Retinal pigment epithelial cell (primary cell): ENCODE measurements at regions not wholly inside any gene's neighbourhood (a gene's known extent, or its start where the extent isn't known, plus 50 kb on each side); places are given as distances from the start of the nearest gene placed in this dataset.

Experiments
- DNase-seq: peaks from one replicate; pipeline ENCODE4 v3.0.0-alpha.2; 2010; ENCODE audit warnings: low read depth
- H3K4me3 ChIP-seq: 2 replicates; pipeline ENCODE4 v1.5.1; 2011; ENCODE audit warnings: mild to moderate bottlenecking, low read length, control low read depth, moderate library complexity
- CTCF ChIP-seq: conservative IDR thresholded peaks from 2 replicates; pipeline ENCODE4 v1.5.1; 2011; ENCODE audit warnings: low read depth, low read length, control low read depth, inconsistent platforms

- TF ChIP-seq CTCF: peak; percentile 23
- no peak for DNase-seq
- H3K4me3 ChIP-seq: no peak overlapping the region
These were observed 895.8 kb downstream of the RPS29 start for GRCh38 chr14:48690349-48690748.

- H3K4me3 ChIP-seq: no peak overlapping the region
- no peak for TF ChIP-seq CTCF
- DNase-seq: no peak
These were observed 899.5 kb downstream of the RPS29 start for GRCh38 chr14:48686650-48687049.

- no peak overlapping the region for H3K4me3 ChIP-seq
- no peak for DNase-seq
- no peak for TF ChIP-seq CTCF
These were observed 913.7 kb downstream of the RPS29 start for GRCh38 chr14:48672506-48672905.

GRCh38 chr14:48670939-48671338, 915.2 kb downstream of the RPS29 start:
- no peak for TF ChIP-seq CTCF
- DNase-seq: no peak
- H3K4me3 ChIP-seq: no peak overlapping the region

GRCh38 chr14:48665077-48665784, 920.9 kb downstream of the RPS29 start:
- DNase-seq: no peak
- H3K4me3 ChIP-seq: no peak overlapping the region
- TF ChIP-seq CTCF: no peak

- no peak for TF ChIP-seq CTCF
- H3K4me3 ChIP-seq: no peak overlapping the region
- DNase-seq: no peak
These were observed 942.9 kb downstream of the RPS29 start for GRCh38 chr14:48643241-48643640.

- no peak overlapping the region for H3K4me3 ChIP-seq
- no peak for TF ChIP-seq CTCF
- DNase-seq: no peak
These were observed 953.5 kb upstream of the MDGA2 start for GRCh38 chr14:48628870-48629269.
